Small intestine (tissue), 7 donors: ENCODE measurements at regions not wholly inside any gene's neighbourhood (a gene's known extent, or its start where the extent isn't known, plus 50 kb on each side); places are given as distances from the start of the nearest gene placed in this dataset.
"Not testable (repeated sequence)": the region's sequence is repeated elsewhere in the genome, so short reads cannot be mapped to it uniquely, and the experiment has no call there.

Experiments
- DNase-seq, 2 donors: peaks; one replicate each; pipeline versions ENCODE4 v3.0.0 to v3.0.0-alpha.2; 2013
- FAIRE-seq: peaks from 2 replicates; lab custom pipeline; 2012; peaks lifted over from hg19 to GRCh38; lab: Jason Lieb, UNC
- H3K27ac ChIP-seq, 3 donors: one replicate each; pipeline ENCODE4 v1.5.1; 2013; ENCODE audit warnings: low read length in 2 of 3, mild to moderate bottlenecking in 2 of 3, control low read depth in 1 of 3, inconsistent platforms in 1 of 3, low read depth in 1 of 3, moderate library complexity in 1 of 3
- H3K27me3 ChIP-seq, 3 donors: one replicate each; pipeline ENCODE4 v1.6.1; 2013; ENCODE audit warnings: low read length in 3 of 3, inconsistent platforms in 1 of 3; ENCODE audit not compliant: control insufficient read depth in 3 of 3, insufficient read depth in 3 of 3
- H3K36me3 ChIP-seq, 3 donors: one replicate each; pipeline ENCODE4 v1.6.1; 2013; ENCODE audit warnings: low read length in 3 of 3, inconsistent platforms in 1 of 3, low read depth in 1 of 3, mild to moderate bottlenecking in 1 of 3, moderate library complexity in 1 of 3; ENCODE audit not compliant: control insufficient read depth in 3 of 3, insufficient read depth in 2 of 3
- H3K4me1 ChIP-seq, 3 donors: one replicate each; pipeline ENCODE4 v1.6.1; 2013; ENCODE audit warnings: low read length in 2 of 3, inconsistent platforms in 1 of 3, low read depth in 1 of 3, mild to moderate bottlenecking in 1 of 3, moderate library complexity in 1 of 3; ENCODE audit not compliant: control insufficient read depth in 3 of 3, insufficient read depth in 2 of 3
- H3K4me3 ChIP-seq, 3 donors: one replicate each; pipeline ENCODE4 v1.5.1; 2013; ENCODE audit warnings: low read length in 3 of 3, control low read depth in 1 of 3, inconsistent platforms in 1 of 3, low read depth in 1 of 3, mild to moderate bottlenecking in 1 of 3, moderate library complexity in 1 of 3
- H3K9me3 ChIP-seq, 2 donors: one replicate each; pipeline ENCODE4 v1.6.1; 2013; ENCODE audit warnings: low read depth in 1 of 2, low read length in 1 of 2; ENCODE audit not compliant: control insufficient read depth in 2 of 2, insufficient read depth in 1 of 2
- WGBS, 3 donors: extraction: QIAGEN DNeasy Blood & Tissue Kit; methylation state at CpG; one replicate each; pipeline ENCODE4 v1.1.7; 2013; 5-methylcytosine and 5-hydroxymethylcytosine counted together
- donor health status: healthy with polysubstance abuse.
- donor health status: control.
- donor health status: control.
- donor health status: Bipolar disorder and iron deficiency.
- donor health status: healthy.

DNA sequence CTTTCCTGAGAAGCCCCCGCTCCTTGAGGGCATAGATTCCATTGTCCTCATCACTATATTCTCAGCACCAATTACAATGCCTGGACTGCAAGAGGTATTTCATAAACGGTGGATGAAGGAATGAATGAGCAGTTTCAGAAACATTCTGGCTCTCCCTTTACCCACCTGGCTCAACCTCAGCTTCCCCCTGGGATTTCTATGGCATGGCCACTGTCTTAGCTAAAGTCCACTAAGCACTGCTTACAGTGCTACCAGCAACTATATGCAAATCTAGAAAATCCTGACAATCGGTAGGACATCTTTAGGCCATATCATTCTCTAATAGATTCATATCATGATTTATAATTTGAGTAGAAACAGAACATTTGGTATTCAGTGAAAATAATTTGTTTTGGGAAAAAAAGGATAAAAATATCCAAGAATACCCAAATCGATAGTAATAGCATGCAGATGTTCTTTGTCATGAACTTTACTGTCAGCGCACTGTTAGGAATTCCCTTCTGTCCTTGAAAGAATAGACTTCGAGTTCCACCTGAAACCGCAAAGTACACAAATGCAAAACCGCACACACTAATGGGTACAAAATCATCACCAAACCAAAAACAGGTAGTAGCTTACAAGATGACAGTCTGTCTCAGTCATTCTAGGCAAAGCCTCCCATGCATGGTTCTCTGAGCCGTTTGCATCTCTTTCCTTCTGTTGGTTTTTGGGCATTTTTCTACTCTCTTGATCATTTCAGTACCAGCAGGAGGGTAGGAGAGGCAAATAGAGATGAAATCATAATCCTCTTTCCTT lies 303.6 kb upstream of the ID2 start:
- Histone ChIP-seq H3K4me1 (no peaks in the 10 kb centered on the region), H3K27ac (no peak overlapping the region), H3K36me3 (no peaks in the 10 kb centered on the region), H3K9me3 (no peaks in the 10 kb centered on the region), H3K27me3 (no peaks in the 10 kb centered on the region), H3K4me3 (no peak overlapping the region)
- peak in 1 of 2 donors; percentile 12 for DNase-seq
- 85 to 88% (median 87%) methylated on average over 9 of the region's 9 CpGs for WGBS, 3 donors
- no peak for FAIRE-seq

DNA sequence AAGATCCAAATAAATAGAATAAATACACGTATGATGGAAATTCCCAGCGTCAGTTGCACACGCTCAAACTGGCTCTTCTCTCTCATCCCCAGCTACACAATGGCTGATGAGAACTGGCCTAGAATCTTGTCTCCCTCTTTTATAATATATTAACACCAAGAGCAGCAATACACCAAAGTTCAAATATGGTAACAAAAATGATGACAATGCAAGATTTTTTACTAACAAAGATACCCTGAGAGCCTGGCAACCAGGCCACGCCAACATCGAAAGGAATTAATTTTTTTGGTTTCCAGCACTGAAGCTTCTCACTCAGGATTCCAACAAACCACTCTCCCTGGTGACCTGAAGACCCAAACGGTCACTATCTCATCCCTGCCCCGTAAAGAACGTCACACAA lies 302.7 kb upstream of the ID2 start:
- no peak for FAIRE-seq
- Histone ChIP-seq H3K4me3 (no peak overlapping the region), H3K27ac (no peak overlapping the region), H3K36me3 (no peaks in the 10 kb centered on the region), H3K4me1 (no peaks in the 10 kb centered on the region), H3K27me3 (no peaks in the 10 kb centered on the region), H3K9me3 (no peaks in the 10 kb centered on the region)
- DNase-seq: no peak
- WGBS, 3 donors: 91 to 95% (median 91%) methylated on average over 8 of the region's 8 CpGs

DNA sequence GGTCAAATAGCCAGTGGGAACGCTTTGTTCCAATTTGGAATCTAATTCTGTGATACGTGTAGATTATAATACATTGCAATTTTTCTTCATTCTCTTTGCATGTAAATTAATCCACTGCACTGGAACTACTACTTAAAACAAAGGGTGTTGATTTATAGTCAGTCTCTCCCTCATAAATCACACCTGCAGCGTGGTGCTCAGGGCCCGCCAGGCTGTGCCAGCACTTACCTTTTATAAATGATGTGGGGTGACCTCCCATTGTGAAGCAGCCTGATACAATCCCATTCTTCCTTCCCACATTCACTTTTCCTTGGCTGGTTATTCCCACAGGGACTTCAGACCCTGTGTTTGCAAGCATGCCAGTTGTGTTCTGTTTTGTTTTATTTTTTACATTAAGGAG lies 302.3 kb upstream of the ID2 start:
- Histone ChIP-seq H3K36me3 (no peaks in the 10 kb centered on the region), H3K27me3 (no peaks in the 10 kb centered on the region), H3K4me3 (no peak overlapping the region), H3K27ac (no peak overlapping the region), H3K4me1 (no peaks in the 10 kb centered on the region), H3K9me3 (no peaks in the 10 kb centered on the region)
- DNase-seq: no peak
- WGBS, 3 donors: 82 to 89% (median 82%) methylated on average over 4 of the region's 4 CpGs
- FAIRE-seq: no peak

DNA sequence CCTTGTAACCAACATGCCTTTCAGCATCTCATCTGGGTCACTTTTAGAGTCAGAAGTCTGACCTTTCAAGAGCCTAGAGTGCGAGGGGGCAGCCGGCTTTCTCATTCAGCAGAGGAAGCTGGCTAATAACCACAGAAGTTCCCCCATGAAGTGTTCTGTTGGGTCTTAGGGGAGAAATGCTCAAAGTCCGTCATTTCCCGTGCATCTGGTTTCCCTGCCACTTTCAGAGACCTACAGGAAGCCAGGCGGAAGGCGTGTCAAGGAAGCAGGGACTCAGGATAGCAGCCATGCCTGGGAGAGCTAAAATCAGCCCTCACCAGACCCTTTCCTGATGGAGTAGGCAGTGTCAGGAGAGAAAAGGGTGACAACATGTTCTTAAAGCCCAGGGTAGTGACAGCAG lies 301.8 kb upstream of the ID2 start:
- peak overlapping the region in 1 of 3 donors; percentile 37 for H3K27ac ChIP-seq
- H3K9me3 ChIP-seq: no peaks in the 10 kb centered on the region
- H3K27me3 ChIP-seq: no peaks in the 10 kb centered on the region
- no peak overlapping the region for H3K4me3 ChIP-seq
- FAIRE-seq: no peak
- WGBS, 3 donors: 60 to 79% (median 66%) methylated on average over 6 of the region's 6 CpGs
- no peaks in the 10 kb centered on the region for H3K36me3 ChIP-seq
- no peaks in the 10 kb centered on the region for H3K4me1 ChIP-seq
- DNase-seq: peak; percentile 5 to 26

DNA sequence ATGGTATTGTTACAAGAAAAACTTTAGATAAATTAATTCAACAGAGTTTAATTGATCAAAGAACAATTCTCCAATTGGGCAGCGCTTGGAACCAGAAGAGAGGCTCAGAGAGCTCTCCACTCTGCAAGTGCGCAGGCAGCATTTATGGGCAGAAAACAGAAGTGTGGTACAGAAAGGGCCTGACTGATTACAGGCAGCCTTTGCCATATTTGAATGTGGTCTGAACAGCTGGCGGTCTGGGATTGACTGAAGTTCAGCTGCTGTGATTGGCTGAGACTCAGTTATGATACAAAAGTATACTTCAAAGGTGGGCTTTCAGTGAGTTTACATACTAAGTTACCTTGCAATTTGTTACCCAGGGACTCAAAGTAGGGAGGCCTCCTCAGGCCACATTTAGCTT lies 301.3 kb upstream of the ID2 start:
- Histone ChIP-seq H3K9me3 (no peaks in the 10 kb centered on the region), H3K27me3 (no peaks in the 10 kb centered on the region), H3K4me1 (no peaks in the 10 kb centered on the region), H3K4me3 (no peak overlapping the region), H3K36me3 (no peaks in the 10 kb centered on the region), H3K27ac (no peak overlapping the region)
- 77 to 93% (median 81%) methylated on average over 3 of the region's 3 CpGs for whole genome bisulfite sequencing, 3 donors
- DNase-seq (no peak), FAIRE-seq (no peak)

DNA sequence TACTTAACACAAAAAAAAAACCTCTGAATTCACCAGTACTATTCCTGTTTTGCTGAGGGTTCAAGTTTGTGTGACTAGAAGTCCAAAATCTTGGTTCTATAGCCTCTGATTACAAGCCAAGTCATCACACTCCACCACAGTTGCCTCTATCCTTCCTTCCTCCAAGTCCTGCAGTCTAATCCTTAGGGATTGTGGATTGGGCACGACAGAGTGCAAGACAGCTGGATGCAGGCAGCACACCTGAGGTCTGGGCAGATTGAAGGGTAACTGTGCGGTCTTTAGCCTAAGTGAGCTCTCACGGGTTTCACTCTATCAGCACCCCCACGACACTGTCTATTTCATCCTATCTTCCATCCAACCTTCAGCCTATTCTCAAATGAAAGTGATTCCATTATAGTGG lies 299.4 kb upstream of the ID2 start:
- 85 to 87% (median 87%) methylated on average over 4 of the region's 4 CpGs for WGBS, 3 donors

DNA sequence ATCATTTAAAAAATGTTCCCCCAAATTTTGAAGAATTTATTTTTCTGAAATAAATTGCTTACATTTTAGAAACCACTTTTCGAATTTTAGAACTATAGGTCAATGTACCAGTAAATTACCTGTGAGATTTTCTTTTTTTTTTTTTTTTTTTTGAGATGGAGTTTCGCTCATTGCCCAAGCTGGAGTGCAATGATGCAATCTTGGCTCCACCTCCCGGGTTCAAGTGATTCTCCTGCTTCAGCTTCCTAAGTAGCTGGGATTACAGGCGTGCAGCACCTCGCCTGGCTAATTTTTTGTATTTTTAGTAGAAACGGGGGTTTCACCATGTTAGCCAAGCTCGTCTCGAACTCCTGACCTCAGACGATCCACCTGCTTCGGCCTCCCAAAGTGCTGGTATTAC lies 295.1 kb upstream of the ID2 start:
- 75 to 85% (median 78%) methylated on average over 10 of the region's 10 CpGs for WGBS, 3 donors
- FAIRE-seq: peak; percentile 70
- H3K27ac ChIP-seq, DNase-seq, H3K4me3 ChIP-seq, H3K27me3 ChIP-seq, H3K36me3 ChIP-seq, H3K9me3 ChIP-seq: not testable (repeated sequence)
- H3K4me1 ChIP-seq: peaks cover 0 to 18% (median 0%) of the 10 kb centered on the region in 3 donors

More for the DNA sequence above, 299.4 kb upstream of the ID2 start:
- DNase-seq: no peak
- FAIRE-seq: no peak
- no peaks in the 10 kb centered on the region for H3K4me1 ChIP-seq
- H3K27me3 ChIP-seq: no peaks in the 10 kb centered on the region
- no peaks in the 10 kb centered on the region for H3K36me3 ChIP-seq
- no peaks in the 10 kb centered on the region for H3K9me3 ChIP-seq
- H3K4me3 ChIP-seq: no peak overlapping the region
- no peak overlapping the region for H3K27ac ChIP-seq

DNA sequence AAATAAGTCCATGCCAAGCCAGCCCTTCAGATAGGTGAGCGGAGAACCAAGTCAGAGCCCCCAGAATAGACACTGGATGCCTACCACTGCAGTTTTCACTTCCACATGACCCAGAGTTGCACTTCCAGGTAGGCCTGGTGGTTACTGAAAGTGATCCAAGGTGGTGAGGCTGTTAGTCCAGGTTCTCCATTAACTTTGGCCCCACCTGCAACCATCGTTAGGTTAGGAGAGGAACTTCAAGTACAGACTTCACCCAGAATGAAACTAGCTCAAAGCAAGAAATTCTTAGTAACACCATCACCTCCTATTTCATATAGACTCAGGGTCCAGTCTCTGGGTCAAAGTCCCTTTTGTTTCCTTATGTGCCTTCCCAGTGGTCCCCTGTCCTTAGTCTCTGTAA lies 293.1 kb upstream of the ID2 start:
- Histone ChIP-seq H3K27ac (peak overlapping the region in 1 of 3 donors; percentile 85), H3K9me3 (peaks cover 0 to 3% of the 10 kb centered on the region in 2 donors), H3K4me3 (no peak overlapping the region), H3K4me1 (peaks cover 0 to 18% (median 0%) of the 10 kb centered on the region in 3 donors), H3K27me3 (no peaks in the 10 kb centered on the region), H3K36me3 (no peaks in the 10 kb centered on the region)
- FAIRE-seq (no peak), DNase-seq (peak; percentile 27 to 79)
- 64 to 79% (median 64%) methylated on average over 2 of the region's 2 CpGs for WGBS, 3 donors
